ENCODE measurements at regions not wholly inside any gene's neighbourhood (a gene's known extent, or its start where the extent isn't known, plus 50 kb on each side); places are given as distances from the start of the nearest gene placed in this dataset.

- TF ChIP-seq EZH2 (IDR thresholded peaks at IDR 0.05), result no peak
- no peak for TF ChIP-seq POLR2AphosphoS5 (IDR thresholded peaks at IDR 0.05; ENCODE audit: borderline replicate concordance, low read depth, low read length)
These were observed 563.6 kb upstream of the NEGR1 start for GRCh38 chr1:72845981-72846380.
